Heart left ventricle (tissue), 16 donors: ENCODE measurements at regions not wholly inside any gene's neighbourhood (a gene's known extent, or its start where the extent isn't known, plus 50 kb on each side); places are given as distances from the start of the nearest gene placed in this dataset.

Experiments used
- ATAC-seq, 4 donors: fragments of 200-7000 bp; cut with Tn5 transposase; one replicate each; pipeline ENCODE4 v1.9.1; 2020 to 2022; ENCODE audit warnings: moderate library complexity in 4 of 4, mild to moderate bottlenecking in 3 of 4, moderate number of reproducible peaks in 1 of 4
- DNase-seq, 5 donors: peaks; one replicate each; pipeline ENCODE4 v3.0.0-alpha.2; 2020
- H3K27ac ChIP-seq, 12 donors: fragments of 200-600 bp; sonication (generic) in 4 of 12; one replicate each; pipeline versions ENCODE4 v1.5.0 to v1.8.0; 2016 to 2022; ENCODE audit warnings: mild to moderate bottlenecking in 2 of 12
- H3K27me3 ChIP-seq, 9 donors: fragments of 200-600 bp; sonication (generic) in 2 of 9; one replicate each; pipeline versions ENCODE4 v1.5.1 to v1.8.0; 2016 to 2022; ENCODE audit warnings: mild to moderate bottlenecking in 3 of 9
- H3K36me3 ChIP-seq, 9 donors: fragments of 200-600 bp; sonication (generic) in 2 of 9; one replicate each; pipeline versions ENCODE4 v1.5.0 to v1.8.0; 2018 to 2022; ENCODE audit warnings: mild to moderate bottlenecking in 2 of 9
- H3K4me1 ChIP-seq, 12 donors: fragments of 200-600 bp; sonication (generic) in 4 of 12; one replicate each; pipeline versions ENCODE4 v1.5.0 to v1.8.0; 2016 to 2022; ENCODE audit warnings: mild to moderate bottlenecking in 3 of 12
- H3K4me3 ChIP-seq, 12 donors: fragments of 200-600 bp; sonication (generic) in 4 of 12; one replicate each; pipeline versions ENCODE4 v1.5.0 to v1.8.0; 2017 to 2022; ENCODE audit warnings: mild to moderate bottlenecking in 9 of 12, moderate library complexity in 4 of 12
- H3K9me3 ChIP-seq, 12 donors: fragments of 200-600 bp; sonication (generic) in 4 of 12; one replicate each; pipeline versions ENCODE4 v1.5.0 to v1.8.0; 2016 to 2022; ENCODE audit warnings: mild to moderate bottlenecking in 1 of 12
- POLR2A ChIP-seq, 2 donors: fragments of 450-650 bp; IDR thresholded peaks; one replicate each; pipeline ENCODE4 v1.6.1; 2017; ENCODE audit warnings: antibody characterized with exemption in 2 of 2, mild to moderate bottlenecking in 2 of 2, moderate library complexity in 2 of 2
- WGBS, 4 donors: extraction: QIAGEN DNeasy Blood & Tissue Kit in 2 of 4; methylation state at CpG; one replicate each; pipeline versions ENCODE4 v1.1.5 to v1.1.7; 2013 to 2018; 5-methylcytosine and 5-hydroxymethylcytosine counted together
- intact Hi-C, 10 donors: fragments of 100-400 bp; cut with DNase I; formaldehyde crosslinking; loops; one replicate each; pipeline versions ENCODE4 v1.11.1 to v1.14.2; 2022
- TF ChIP-seq, protein P1 (sequence below), 12 donors: fragments of 200-600 bp; sonication (generic) in 4 of 12; IDR thresholded peaks; one replicate each; pipeline versions ENCODE4 v1.5.0 to v1.8.0; 2018 to 2022; ENCODE audit warnings: antibody characterized with exemption in 12 of 12, mild to moderate bottlenecking in 5 of 12
- donor health status: ischemic (EF 13 %, LVEDD 7.1; RV severe dilation, severe dysfunction).
- donor health status: healthy with polysubstance abuse.
- donor health status: DM: no; HTN: yes; CAD: no.
- donor health status: DM: no; HTN: no; CAD: no.
- donor health status: ischemic (EF 25% LVEDD 6.9; RV normal size, moderate dysfunction).
- donor health status: ischemic (EF 25% LVEDD 5.7; RV mildly dilated, moderate dysfunction).
- donor health status: healthy.
- donor health status: DM: yes; HTN: yes; CAD: no.
- donor health status: ischemic (EF 35%, LVEDD 5.7; RV mildly dilated, moderate dysfunction).
- donor health status: nonischemic (EF 11% LVEDD 7.7; RV severe dilation, severe dysfunction).
- donor health status: DM: yes; HTN: yes; CAD: no.
- donor health status: PGD.
- donor health status: ischemic (EF 29% LVEDD 5.4; RV normal size, mild dysfunction).
- donor health status: nonischemic (EF 23%, LVEDD 6.1; RV moderate dilation, normal function).

DNA sequence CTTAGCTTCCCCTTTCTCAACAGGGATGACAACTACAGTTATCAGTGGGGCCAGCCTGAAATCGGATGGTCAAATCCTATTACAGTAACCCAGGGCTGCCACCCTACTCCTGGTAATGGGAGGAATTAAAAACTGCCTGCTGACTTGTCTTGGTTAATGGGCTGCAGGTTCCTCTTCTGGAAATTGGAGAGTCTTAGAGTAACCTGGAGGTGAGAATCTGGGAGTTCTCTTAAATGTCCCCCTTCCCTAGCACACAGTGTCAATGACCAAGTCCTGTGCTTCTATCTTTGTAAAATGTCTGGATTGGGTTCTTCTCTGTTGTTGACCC, 113.1 kb downstream of the DDX1 start:
- WGBS, 4 donors = 47 to 60% (median 50%) methylated on average over 1 of the region's 1 CpG
- H3K27me3 ChIP-seq = no peaks in the 10 kb centered on the region
- intact Hi-C loops = no loop called here

DNA sequence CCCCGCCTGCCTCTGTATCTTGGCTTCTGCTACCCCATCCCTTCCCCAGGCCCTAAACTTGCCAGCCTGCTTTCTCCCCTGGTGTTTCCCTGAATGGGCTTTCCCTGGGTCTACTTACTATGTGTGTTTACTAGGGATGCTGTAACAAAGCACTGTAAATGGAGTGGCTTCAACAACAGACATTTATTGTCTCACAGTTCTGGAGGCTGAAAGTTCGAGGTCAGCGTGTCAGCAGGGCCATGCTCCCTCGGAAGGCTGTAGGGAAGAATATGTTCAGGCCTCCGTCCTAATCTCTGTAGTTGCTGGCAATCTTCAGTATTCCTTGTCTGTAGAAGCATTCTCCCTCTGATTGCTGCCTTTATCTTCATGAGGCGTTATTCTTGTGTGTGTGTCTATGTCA, 113.6 kb downstream of the DDX1 start:
- Histone ChIP-seq H3K36me3 (no peaks in the 10 kb centered on the region), H3K27me3 (no peaks in the 10 kb centered on the region), H3K4me1 (peaks cover 0 to 35% (median 20%) of the 10 kb centered on the region in 12 donors), H3K4me3 (no peak overlapping the region), H3K9me3 (no peaks in the 10 kb centered on the region), H3K27ac (peak overlapping the region in 4 of 12 donors; percentile 41 to 76 (median 63))
- TF ChIP-seq, protein P1, sequence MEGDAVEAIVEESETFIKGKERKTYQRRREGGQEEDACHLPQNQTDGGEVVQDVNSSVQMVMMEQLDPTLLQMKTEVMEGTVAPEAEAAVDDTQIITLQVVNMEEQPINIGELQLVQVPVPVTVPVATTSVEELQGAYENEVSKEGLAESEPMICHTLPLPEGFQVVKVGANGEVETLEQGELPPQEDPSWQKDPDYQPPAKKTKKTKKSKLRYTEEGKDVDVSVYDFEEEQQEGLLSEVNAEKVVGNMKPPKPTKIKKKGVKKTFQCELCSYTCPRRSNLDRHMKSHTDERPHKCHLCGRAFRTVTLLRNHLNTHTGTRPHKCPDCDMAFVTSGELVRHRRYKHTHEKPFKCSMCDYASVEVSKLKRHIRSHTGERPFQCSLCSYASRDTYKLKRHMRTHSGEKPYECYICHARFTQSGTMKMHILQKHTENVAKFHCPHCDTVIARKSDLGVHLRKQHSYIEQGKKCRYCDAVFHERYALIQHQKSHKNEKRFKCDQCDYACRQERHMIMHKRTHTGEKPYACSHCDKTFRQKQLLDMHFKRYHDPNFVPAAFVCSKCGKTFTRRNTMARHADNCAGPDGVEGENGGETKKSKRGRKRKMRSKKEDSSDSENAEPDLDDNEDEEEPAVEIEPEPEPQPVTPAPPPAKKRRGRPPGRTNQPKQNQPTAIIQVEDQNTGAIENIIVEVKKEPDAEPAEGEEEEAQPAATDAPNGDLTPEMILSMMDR (IDR thresholded peaks at IDR 0.05) = no peak
- no peak for TF ChIP-seq POLR2A (IDR thresholded peaks at IDR 0.05)
- ATAC-seq (no peak), DNase-seq (no peak)
- intact Hi-C loops = no loop called here
- WGBS, 4 donors = 90 to 94% (median 92%) methylated on average over 6 of the region's 6 CpGs

More for the DNA sequence above, 113.1 kb downstream of the DDX1 start:
- ATAC-seq (no peak), DNase-seq (no peak)
- Histone ChIP-seq H3K9me3 (no peaks in the 10 kb centered on the region), H3K36me3 (no peaks in the 10 kb centered on the region), H3K27ac (peak overlapping the region in 5 of 12 donors; percentile 41 to 76 (median 70)), H3K4me3 (no peak overlapping the region), H3K4me1 (peaks cover 0 to 36% (median 19%) of the 10 kb centered on the region in 12 donors)
- TF ChIP-seq POLR2A (IDR thresholded peaks at IDR 0.05) = no peak
- TF ChIP-seq, protein P1 (IDR thresholded peaks at IDR 0.05) = no peak

- H3K9me3 ChIP-seq = no peaks in the 10 kb centered on the region
- no peak overlapping the region for H3K4me3 ChIP-seq
- ATAC-seq = no peak
- H3K4me1 ChIP-seq = peaks cover 0 to 35% (median 18%) of the 10 kb centered on the region in 12 donors
- no peak for TF ChIP-seq POLR2A (IDR thresholded peaks at IDR 0.05)
- TF ChIP-seq, protein P1 (IDR thresholded peaks at IDR 0.05) = no peak
- intact Hi-C loops = no loop called here
- H3K36me3 ChIP-seq = no peaks in the 10 kb centered on the region
- no peak for DNase-seq
- no peak overlapping the region for H3K27ac ChIP-seq
- no peaks in the 10 kb centered on the region for H3K27me3 ChIP-seq
- WGBS, 4 donors = 79 to 96% (median 93%) methylated on average over 3 of the region's 3 CpGs
Observed at GRCh38 chr2:15705839-15706386, 114.2 kb downstream of the DDX1 start.

DNA sequence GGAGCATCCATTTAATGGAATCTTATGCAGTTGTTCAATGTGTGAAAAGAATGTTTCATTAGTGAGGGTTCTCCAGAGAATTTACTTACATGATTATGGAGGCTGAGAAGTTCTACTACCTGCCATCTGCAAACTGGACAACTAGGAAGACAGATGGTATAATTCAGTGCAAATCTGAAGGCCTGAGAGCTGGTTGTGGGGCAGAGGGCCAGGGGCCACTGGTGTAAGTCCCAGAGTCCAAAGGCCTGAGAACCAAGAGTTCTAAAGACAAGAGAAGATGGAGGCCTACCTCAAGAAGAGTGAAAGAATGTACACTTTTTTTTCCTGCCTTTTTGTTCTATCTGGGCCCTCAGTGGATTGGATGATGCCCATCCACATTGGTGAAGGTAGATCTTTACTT, 114.8 kb downstream of the DDX1 start:
- no peak for TF ChIP-seq POLR2A (IDR thresholded peaks at IDR 0.05)
- TF ChIP-seq, protein P1 (IDR thresholded peaks at IDR 0.05) = no peak
- intact Hi-C loops = no loop called here
- Histone ChIP-seq H3K4me3 (no peak overlapping the region), H3K9me3 (no peaks in the 10 kb centered on the region), H3K36me3 (no peaks in the 10 kb centered on the region), H3K27ac (no peak overlapping the region), H3K27me3 (no peaks in the 10 kb centered on the region), H3K4me1 (peaks cover 0 to 35% (median 17%) of the 10 kb centered on the region in 12 donors)
- DNase-seq (no peak), ATAC-seq (no peak)
